Caco-2 (cell line): ENCODE measurements at regions not wholly inside any gene's neighbourhood (a gene's known extent, or its start where the extent isn't known, plus 50 kb on each side); places are given as distances from the start of the nearest gene placed in this dataset.

Experiments
- BruUV-seq: library from RNA; stranded (reverse); fragments of 400-500 nt; replicated peaks from 2 replicates; lab custom pipeline; 2021; lab: Mats Ljungman, UMichigan
- CTCF ChIA-PET: fragments of 300-600 bp; sonication (Branson Sonifier 250); formaldehyde crosslinking; loops from one replicate; lab custom pipeline; 2022; ENCODE audit warnings: antibody characterized with exemption; lab: Charles Lee
- POLR2A ChIA-PET: fragments of 300-600 bp; sonication (Branson Sonifier 250); formaldehyde crosslinking; loops from one replicate; lab custom pipeline; 2022; ENCODE audit warnings: antibody characterized with exemption; lab: Charles Lee
- DNase-seq, 2 experiments: peaks; one replicate each; pipeline versions ENCODE4 v3.0.0 to v3.0.0-alpha.2; 2020 to 2022
- H3K27me3 ChIP-seq: replicated peaks from 2 replicates; pipeline ENCODE4 v1.6.0; 2011; ENCODE audit warnings: low read length; ENCODE audit not compliant: control insufficient read depth, insufficient read depth
- H3K36me3 ChIP-seq: 2 replicates; pipeline ENCODE4 v1.5.1; 2011; ENCODE audit warnings: low read length; ENCODE audit not compliant: control insufficient read depth, insufficient read depth
- H3K4me1 ChIP-seq: fragments of 250-450 bp; sonication (Bioruptor Pico); 2 replicates; pipeline ENCODE4 v1.5.1; 2020; ENCODE audit warnings: mild to moderate bottlenecking
- H3K4me3 ChIP-seq: 2 replicates; pipeline ENCODE4 v1.5.1; 2011; ENCODE audit warnings: low read depth, mild to moderate bottlenecking, control low read depth, low read length
- H3K9me3 ChIP-seq: fragments of 250-450 bp; sonication (Bioruptor Pico); 2 replicates; pipeline ENCODE4 v1.5.1; 2020; ENCODE audit warnings: mild to moderate bottlenecking, moderate library complexity
- H3K27ac Mint-ChIP-seq: one replicate; pipeline ENCODE4 v1.8.0; 2022; ENCODE audit warnings: mixed read lengths; ENCODE audit not compliant: unreplicated experiment
- H3K27me3 Mint-ChIP-seq: one replicate; pipeline ENCODE4 v1.8.0; 2022; ENCODE audit warnings: mixed read lengths; ENCODE audit not compliant: insufficient read depth, unreplicated experiment
- H3K36me3 Mint-ChIP-seq: one replicate; pipeline ENCODE4 v1.8.0; 2022; ENCODE audit warnings: mild to moderate bottlenecking, mixed read lengths; ENCODE audit not compliant: insufficient read depth, unreplicated experiment
- H3K4me1 Mint-ChIP-seq: one replicate; pipeline ENCODE4 v1.8.0; 2022; ENCODE audit warnings: low read depth, mixed read lengths; ENCODE audit not compliant: unreplicated experiment
- H3K4me3 Mint-ChIP-seq: one replicate; pipeline ENCODE4 v1.8.0; 2022; ENCODE audit warnings: mild to moderate bottlenecking, moderate library complexity, mixed read lengths; ENCODE audit not compliant: unreplicated experiment
- H3K9me3 Mint-ChIP-seq: one replicate; pipeline ENCODE4 v1.8.0; 2022; ENCODE audit warnings: mixed read lengths; ENCODE audit not compliant: unreplicated experiment
- intact Hi-C: fragments of 100-400 bp; cut with micrococcal nuclease; formaldehyde crosslinking; loops from one replicate; pipeline ENCODE4 v1.10.0; 2022; ENCODE audit not compliant: unreplicated experiment
- TF ChIP-seq, protein P1 (sequence below), 2 experiments: fragments of 200-600 bp in 1 of 2; IDR thresholded peaks; 1 replicate in 1 of 2; 2 replicates in 1 of 2; pipeline versions ENCODE4 v1.5.1 to v1.8.0; 2011 to 2022; ENCODE audit warnings: antibody characterized with exemption in 1 of 2, control low read depth in 1 of 2, inconsistent platforms in 1 of 2, low read depth in 1 of 2, low read length in 1 of 2, mild to moderate bottlenecking in 1 of 2, moderate library complexity in 1 of 2; ENCODE audit not compliant: insufficient read depth in 1 of 2, severe bottlenecking in 1 of 2, unreplicated experiment in 1 of 2

- CTCF ChIA-PET: no interaction called here
- BruUV-seq: no TSS peak
- no peak overlapping the region for H3K4me3 Mint-ChIP-seq
Observed at GRCh38 chr5:2018390-2018724, 135.6 kb upstream of the IRX4 start.

GRCh38 chr5:2017540-2018389, 135.0 kb upstream of the IRX4 start:
- Histone ChIP-seq H3K4me1 (no peaks in the 10 kb centered on the region), H3K9me3 (no peaks in the 10 kb centered on the region), H3K4me3 (no peak overlapping the region), H3K36me3 (no peaks in the 10 kb centered on the region), H3K27me3 (no peaks in the 10 kb centered on the region)
- ChIA-PET POLR2A (no interaction called here), CTCF (no interaction called here)
- no TSS peak for BruUV-seq
- no peaks in the 10 kb centered on the region for H3K9me3 Mint-ChIP-seq
- peaks cover 30% of the 10 kb centered on the region for H3K27me3 Mint-ChIP-seq
- no peak overlapping the region for H3K27ac Mint-ChIP-seq
- intact Hi-C loops: loop anchor here (10.0 kb wide), 1 partner anchor 253 kb away; no protein-coding TSS in a partner anchor
- no peaks in the 10 kb centered on the region for H3K4me1 Mint-ChIP-seq
- H3K4me3 Mint-ChIP-seq: no peak overlapping the region
- H3K36me3 Mint-ChIP-seq: no peaks in the 10 kb centered on the region
- TF ChIP-seq, protein P1, sequence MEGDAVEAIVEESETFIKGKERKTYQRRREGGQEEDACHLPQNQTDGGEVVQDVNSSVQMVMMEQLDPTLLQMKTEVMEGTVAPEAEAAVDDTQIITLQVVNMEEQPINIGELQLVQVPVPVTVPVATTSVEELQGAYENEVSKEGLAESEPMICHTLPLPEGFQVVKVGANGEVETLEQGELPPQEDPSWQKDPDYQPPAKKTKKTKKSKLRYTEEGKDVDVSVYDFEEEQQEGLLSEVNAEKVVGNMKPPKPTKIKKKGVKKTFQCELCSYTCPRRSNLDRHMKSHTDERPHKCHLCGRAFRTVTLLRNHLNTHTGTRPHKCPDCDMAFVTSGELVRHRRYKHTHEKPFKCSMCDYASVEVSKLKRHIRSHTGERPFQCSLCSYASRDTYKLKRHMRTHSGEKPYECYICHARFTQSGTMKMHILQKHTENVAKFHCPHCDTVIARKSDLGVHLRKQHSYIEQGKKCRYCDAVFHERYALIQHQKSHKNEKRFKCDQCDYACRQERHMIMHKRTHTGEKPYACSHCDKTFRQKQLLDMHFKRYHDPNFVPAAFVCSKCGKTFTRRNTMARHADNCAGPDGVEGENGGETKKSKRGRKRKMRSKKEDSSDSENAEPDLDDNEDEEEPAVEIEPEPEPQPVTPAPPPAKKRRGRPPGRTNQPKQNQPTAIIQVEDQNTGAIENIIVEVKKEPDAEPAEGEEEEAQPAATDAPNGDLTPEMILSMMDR (IDR thresholded peaks at IDR 0.05; ENCODE audit: insufficient read depth in 1 of 2, low read depth in 1 of 2, low read length in 1 of 2, severe bottlenecking in 1 of 2, unreplicated experiment in 1 of 2): peak; percentile 2 to 19
- DNase-seq: no peak

More at GRCh38 chr5:2018390-2018724, 135.6 kb upstream of the IRX4 start:
- Histone ChIP-seq H3K4me3 (no peak overlapping the region), H3K9me3 (no peaks in the 10 kb centered on the region), H3K4me1 (no peaks in the 10 kb centered on the region), H3K36me3 (no peaks in the 10 kb centered on the region), H3K27me3 (no peaks in the 10 kb centered on the region)
- H3K27ac Mint-ChIP-seq: no peak overlapping the region
- H3K27me3 Mint-ChIP-seq: peaks cover 30% of the 10 kb centered on the region
- intact Hi-C loops: loop anchor here (10.0 kb wide), 1 partner anchor 254 kb away; no protein-coding TSS in a partner anchor
- no peaks in the 10 kb centered on the region for H3K4me1 Mint-ChIP-seq
- no peaks in the 10 kb centered on the region for H3K36me3 Mint-ChIP-seq
- H3K9me3 Mint-ChIP-seq: no peaks in the 10 kb centered on the region
- TF ChIP-seq, protein P1 (IDR thresholded peaks at IDR 0.05; ENCODE audit: insufficient read depth in 1 of 2, low read depth in 1 of 2, low read length in 1 of 2, severe bottlenecking in 1 of 2, unreplicated experiment in 1 of 2): no peak
- POLR2A ChIA-PET: no interaction called here
- DNase-seq: no peak

- H3K4me1 Mint-ChIP-seq: no peaks in the 10 kb centered on the region
- POLR2A ChIA-PET: no interaction called here
- H3K27me3 ChIP-seq: no peaks in the 10 kb centered on the region
- TF ChIP-seq, protein P1 (IDR thresholded peaks at IDR 0.05; ENCODE audit: insufficient read depth in 1 of 2, low read depth in 1 of 2, low read length in 1 of 2, severe bottlenecking in 1 of 2, unreplicated experiment in 1 of 2): no peak
- no peak overlapping the region for H3K27ac Mint-ChIP-seq
- no TSS peak for BruUV-seq
- H3K36me3 Mint-ChIP-seq: no peaks in the 10 kb centered on the region
- CTCF ChIA-PET: no interaction called here
- H3K9me3 ChIP-seq: no peaks in the 10 kb centered on the region
- H3K36me3 ChIP-seq: no peaks in the 10 kb centered on the region
- H3K27me3 Mint-ChIP-seq: peaks cover 20% of the 10 kb centered on the region
- H3K4me1 ChIP-seq: no peaks in the 10 kb centered on the region
- H3K4me3 Mint-ChIP-seq: no peak overlapping the region
- intact Hi-C loops: loop anchor here (10.0 kb wide), 1 partner anchor 251 kb away; no protein-coding TSS in a partner anchor
- no peaks in the 10 kb centered on the region for H3K9me3 Mint-ChIP-seq
- no peak overlapping the region for H3K4me3 ChIP-seq
- no peak for DNase-seq
Observed at GRCh38 chr5:2015961-2016360, 133.2 kb upstream of the IRX4 start.
